DMS 273 (cell line): ENCODE measurements at regions not wholly inside any gene's neighbourhood (a gene's known extent, or its start where the extent isn't known, plus 50 kb on each side); places are given as distances from the start of the nearest gene placed in this dataset.

Experiments used
- DNase-seq: peaks from one replicate; lab custom pipeline; 2025; ENCODE audit not compliant: unreplicated experiment; lab: John Stamatoyannopoulos, UW

DNA sequence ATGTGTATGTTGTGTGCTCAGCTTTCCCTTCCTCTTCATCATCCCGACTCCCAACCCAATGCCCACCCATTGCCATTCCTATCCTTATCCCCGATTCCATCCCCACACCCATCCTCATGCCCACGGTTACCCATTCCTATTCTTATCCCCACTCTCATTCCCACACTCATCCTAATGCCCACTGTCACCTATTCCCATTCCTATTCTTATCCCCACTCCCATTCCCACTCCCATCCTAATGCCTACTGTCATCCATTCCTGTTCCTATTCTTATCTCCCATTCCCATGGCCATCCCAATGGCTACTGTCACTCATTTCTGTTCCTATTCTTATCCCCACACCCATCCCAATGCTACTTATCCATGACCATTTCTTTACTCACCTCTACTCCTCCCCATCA, 254.1 kb downstream of the DHX35 start:
- no peak for DNase-seq

- DNase-seq = no peak
Observed at GRCh38 chr20:39214828-39215227, 252.7 kb downstream of the DHX35 start.

DNA sequence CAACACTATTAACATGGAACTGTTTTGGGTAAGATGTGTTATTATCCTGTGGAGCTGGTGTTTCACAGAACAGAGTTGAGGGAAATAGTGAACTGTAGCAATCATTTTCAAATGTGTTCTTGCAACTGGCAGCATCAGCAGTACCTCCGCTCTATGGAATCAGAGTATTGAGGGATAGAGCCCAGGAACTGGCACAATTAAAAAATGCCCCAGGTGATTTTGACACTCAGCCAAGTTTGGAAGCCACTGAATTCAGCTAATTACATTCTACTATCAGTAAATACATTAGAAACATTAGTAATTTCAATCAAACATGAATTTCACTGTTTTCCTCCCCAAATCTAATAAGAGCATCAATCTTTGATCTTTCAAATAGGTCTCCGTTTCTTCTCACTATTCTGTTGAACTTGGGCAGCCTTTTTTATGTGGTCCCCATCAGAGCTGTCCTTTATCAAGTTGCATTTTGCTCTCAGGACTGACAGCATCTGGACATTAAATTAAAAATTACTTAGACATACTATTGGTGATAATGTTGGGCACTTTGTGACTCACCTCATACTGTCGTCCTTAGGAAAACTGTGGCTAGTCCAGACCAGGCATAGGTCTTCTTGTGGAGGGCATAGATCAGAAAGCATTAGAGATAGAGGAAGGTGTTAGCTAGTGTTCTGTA, 251.5 kb downstream of the DHX35 start:
- no peak for DNase-seq

DNA sequence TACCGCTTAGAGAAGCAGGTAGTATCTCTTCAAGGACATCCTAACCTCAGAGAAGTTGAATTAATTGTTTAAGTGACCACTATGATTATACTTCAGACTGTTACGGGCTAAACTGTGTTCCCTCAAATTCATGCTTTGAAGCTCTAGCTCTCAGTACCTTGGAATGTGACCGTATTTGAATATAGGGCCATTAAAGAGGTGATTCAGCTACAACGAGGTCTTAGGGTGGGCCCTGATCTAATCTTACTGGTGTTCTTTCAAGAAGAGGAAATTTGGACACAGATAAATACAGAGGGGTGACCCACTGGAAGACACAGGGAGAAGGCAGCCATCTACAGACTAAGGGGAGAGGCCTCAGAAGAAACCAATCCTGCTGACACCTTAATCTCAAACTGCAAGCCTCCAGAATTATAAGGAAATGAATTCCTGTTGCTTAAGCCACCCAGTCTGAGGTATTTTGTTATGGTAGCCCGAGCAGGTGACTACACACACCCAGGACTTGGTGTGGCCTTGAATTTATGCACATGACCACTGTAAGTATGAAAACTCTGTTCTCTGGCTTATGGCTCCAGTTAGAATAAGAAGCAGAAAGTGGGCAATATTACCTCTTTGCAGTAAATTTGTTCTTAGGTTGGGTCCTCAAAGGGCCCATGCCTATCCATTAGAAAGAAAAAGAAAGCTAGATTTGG, 249.1 kb downstream of the DHX35 start:
- no peak for DNase-seq

DNA sequence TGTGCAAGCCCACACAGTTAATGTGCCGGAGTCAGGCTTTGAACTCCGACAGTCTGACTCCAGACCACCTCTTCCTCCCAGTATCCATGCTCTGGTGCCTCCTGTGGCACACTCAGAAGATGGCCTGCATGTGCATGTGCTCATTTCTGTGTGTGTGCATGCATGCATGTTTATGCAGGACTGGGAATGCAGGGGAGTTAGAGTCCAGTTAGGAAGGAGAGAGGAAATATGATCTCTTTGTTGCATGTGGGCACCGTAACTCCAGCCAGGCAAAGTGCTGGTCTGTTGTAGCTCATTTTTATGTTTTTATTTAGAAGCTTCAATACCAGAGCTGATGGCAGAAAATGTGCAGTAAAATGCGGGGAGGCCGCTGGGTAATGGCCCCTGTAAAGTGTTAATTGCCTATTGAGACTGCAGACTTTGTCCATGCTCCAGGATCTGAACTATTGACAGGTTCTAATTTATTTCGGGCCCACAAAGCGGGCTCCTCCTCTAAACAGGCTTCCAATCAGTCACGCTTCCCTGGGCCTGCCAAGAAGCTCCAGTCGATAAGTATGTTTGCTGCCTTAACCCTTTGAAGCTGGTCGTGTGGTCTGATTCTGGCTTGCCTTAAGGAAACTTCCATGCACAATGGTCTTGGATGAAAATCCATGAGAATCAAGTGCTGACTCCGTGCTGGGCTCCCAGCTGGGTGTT, 248.3 kb downstream of the DHX35 start:
- DNase-seq = no peak

GRCh38 chr20:39206899-39207564, 244.9 kb downstream of the DHX35 start:
- no peak for DNase-seq

- no peak for DNase-seq
Observed at GRCh38 chr20:39195582-39196021, 233.5 kb downstream of the DHX35 start.

GRCh38 chr20:39190666-39191570, 228.8 kb downstream of the DHX35 start:
- DNase-seq = no peak

DNA sequence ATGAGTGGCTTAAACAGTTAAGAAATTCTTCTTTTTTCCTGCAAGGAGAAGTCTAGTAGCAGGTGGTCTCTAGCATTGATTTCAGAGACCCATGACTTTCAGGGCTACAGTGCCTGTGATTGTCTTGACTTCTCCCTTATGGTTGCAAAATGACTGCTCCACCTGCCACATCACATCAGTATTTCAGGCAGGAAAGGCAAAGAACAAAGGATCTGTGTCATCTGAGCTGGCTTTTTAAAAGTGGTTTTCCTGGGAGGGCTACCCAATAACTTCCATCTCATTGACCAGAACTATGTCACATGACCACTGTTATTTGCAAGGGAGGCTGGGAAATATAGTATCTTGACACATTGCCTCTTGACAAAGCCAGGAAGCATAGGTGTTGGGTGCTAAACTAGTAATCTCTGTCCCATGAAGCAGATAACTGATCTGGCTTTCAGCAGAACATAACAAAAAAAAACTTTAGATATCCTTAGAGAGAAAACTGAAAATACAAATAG, 226.2 kb downstream of the DHX35 start:
- no peak for DNase-seq

- no peak for DNase-seq
Observed at GRCh38 chr20:39181490-39181889, 219.3 kb downstream of the DHX35 start.

DNA sequence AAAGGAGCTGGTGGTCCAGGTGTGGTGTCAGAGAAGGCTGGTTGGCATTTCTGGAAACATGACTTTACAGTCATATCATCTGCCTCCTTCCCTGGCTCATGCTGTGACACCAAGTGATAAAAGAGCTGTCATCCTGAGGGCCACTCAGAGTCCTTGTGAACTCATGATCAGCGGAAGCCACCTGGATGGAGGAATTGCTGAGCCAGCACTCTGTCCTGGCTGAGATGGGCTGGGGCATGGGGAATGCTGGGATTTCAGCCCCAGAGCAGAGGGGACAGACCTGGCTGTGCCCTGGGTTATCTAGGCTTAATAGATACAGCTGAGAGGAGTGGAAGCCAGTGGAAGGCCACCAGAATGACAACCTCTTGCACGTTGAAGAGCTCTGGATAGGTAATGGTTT, 214.3 kb downstream of the DHX35 start:
- DNase-seq = no peak

- no peak for DNase-seq
Observed at GRCh38 chr20:39170896-39171463, 208.8 kb downstream of the DHX35 start.

DNA sequence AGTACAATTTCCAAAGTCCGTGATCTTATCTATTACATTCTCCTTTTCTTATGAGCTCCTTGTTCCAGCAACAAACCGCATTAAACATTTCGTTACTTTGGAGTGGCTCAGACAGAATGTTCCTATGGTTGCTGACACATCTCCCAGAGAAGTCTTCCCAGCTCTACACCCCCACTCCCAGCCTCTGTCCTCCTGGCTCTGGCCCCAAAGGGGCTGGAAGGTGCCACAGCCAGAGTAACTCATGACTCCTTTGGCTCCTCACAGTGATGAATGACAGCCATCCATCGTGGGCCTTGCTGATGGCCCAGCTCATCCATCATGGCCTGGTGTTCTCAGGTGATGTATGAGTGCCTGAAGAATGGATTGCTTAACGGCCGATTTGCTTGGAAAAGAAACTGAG, 203.0 kb downstream of the DHX35 start:
- DNase-seq = no peak

GRCh38 chr20:39164642-39165041, 202.5 kb downstream of the DHX35 start:
- DNase-seq = no peak

- no peak for DNase-seq
Observed at GRCh38 chr20:39163993-39164392, 201.8 kb downstream of the DHX35 start.

DNA sequence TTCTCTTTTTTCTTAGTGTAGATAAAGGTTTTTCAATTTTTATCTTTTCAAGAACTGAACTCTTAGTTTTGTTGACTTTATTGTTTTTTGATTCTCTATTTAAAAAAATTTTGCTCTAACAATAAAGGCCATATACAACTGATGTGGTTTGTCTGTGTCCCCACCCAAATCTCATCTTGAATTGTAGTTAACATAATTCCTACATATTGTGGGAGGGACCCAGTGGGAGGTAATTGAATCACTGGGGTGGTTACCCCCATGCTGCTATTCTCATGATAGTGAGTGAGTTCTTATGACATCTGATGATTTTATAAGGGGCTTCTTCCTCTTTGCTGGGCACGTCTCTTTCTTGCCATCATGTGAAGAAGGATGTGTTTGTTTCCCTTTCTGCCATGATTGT, 199.8 kb downstream of the DHX35 start:
- no peak for DNase-seq

- no peak for DNase-seq
Observed at GRCh38 chr20:39155971-39156370, 193.8 kb downstream of the DHX35 start.

DNA sequence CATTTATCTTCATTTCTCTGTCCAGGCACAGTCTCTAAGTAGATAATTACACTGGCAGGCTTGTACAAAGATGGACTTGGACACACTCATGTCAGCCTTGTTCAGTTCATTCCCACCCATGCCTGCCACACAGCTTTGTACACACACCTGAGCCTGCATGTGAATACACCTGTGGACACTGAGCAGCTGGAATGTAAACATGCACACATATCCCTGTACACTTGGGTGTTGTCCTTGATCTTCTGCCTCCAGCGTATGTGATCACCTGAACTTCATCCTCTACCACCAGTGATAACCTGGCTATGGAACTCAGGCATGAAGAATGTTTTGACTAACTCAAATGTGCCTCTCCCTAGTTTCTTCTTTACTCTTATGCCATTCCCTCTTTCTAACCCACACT, 190.6 kb downstream of the DHX35 start:
- DNase-seq = no peak

DNA sequence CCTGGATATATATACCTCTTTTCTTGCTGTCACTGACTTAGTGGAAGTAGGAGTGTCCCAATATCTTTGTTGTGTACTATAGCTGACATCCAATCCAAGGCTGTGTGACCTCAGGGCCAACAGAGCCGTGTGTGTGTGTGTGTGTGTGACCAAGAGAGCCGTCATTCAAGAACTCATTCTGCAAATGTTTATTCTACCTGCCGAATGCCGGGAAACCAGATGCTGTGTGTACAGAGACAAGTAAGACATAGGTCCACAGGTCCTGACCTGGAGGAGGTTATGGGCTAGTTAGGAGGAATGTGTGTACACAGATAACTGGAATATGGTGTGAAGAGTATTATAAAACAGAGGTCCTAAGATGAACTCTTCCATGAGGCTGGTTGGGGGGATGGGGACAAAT, 190.0 kb downstream of the DHX35 start:
- DNase-seq = no peak

- no peak for DNase-seq
Observed at GRCh38 chr20:39150501-39150900, 188.4 kb downstream of the DHX35 start.
